ENCODE measurements at regions not wholly inside any gene's neighbourhood (a gene's known extent, or its start where the extent isn't known, plus 50 kb on each side); places are given as distances from the start of the nearest gene placed in this dataset.

DNA sequence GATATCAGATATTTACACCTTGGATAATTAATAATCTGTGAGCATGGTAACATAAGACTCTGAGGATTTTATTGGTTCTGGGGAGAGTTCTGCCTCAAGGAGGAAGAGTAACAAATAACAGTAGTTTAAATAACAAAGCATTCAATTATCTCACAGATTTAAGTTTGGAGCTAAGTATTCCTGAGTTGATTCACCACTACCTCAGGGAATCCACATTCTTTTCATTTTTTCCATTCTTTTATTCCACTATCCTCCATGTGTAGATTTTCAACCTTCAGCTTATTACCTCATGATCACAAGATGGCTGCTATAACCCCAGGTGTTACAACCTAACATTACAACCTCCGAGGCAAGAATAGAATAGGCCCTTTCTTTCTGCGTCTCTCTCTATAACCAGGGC lies 252.2 kb upstream of the TOX3 start:
- TF ChIP-seq TAF1 (IDR thresholded peaks at IDR 0.05; ENCODE audit: borderline replicate concordance, insufficient read depth, low read length) (no peak), SIN3A (IDR thresholded peaks at IDR 0.05; ENCODE audit: borderline replicate concordance, insufficient read depth, low read length) (no peak), POLR2AphosphoS5 (IDR thresholded peaks at IDR 0.05; ENCODE audit: low read depth, low read length) (no peak)
